HEK293 (cell line): ENCODE measurements at regions not wholly inside any gene's neighbourhood (a gene's known extent, or its start where the extent isn't known, plus 50 kb on each side); places are given as distances from the start of the nearest gene placed in this dataset.

Experiments
- BCL6B ChIP-seq: fragments of 450-650 bp; formaldehyde crosslinking; IDR thresholded peaks from 2 replicates; pipeline ENCODE4 v1.5.1; 2017; ENCODE audit warnings: missing biosample characterization, missing genetic modification characterization
- FEZF1 ChIP-seq: fragments of 450-650 bp; formaldehyde crosslinking; IDR thresholded peaks from 2 replicates; pipeline ENCODE4 v1.5.1; 2016; ENCODE audit warnings: missing biosample characterization, missing genetic modification characterization
- HIC1 ChIP-seq: fragments of 450-650 bp; formaldehyde crosslinking; IDR thresholded peaks from 2 replicates; pipeline ENCODE4 v1.5.1; 2016; ENCODE audit warnings: missing biosample characterization, missing genetic modification characterization
- HOXA7 ChIP-seq: sonication (generic); formaldehyde crosslinking; IDR thresholded peaks from 2 replicates; pipeline ENCODE4 v1.8.1; 2022; ENCODE audit warnings: missing genetic modification reagents, borderline replicate concordance
- MZF1 ChIP-seq: fragments of 450-650 bp; formaldehyde crosslinking; IDR thresholded peaks from 2 replicates; pipeline ENCODE4 v1.5.1; 2017; ENCODE audit warnings: missing biosample characterization, missing genetic modification characterization, borderline replicate concordance
- PATZ1 ChIP-seq: fragments of 450-650 bp; formaldehyde crosslinking; IDR thresholded peaks from 2 replicates; pipeline ENCODE4 v1.5.1; 2016; ENCODE audit warnings: missing biosample characterization, missing genetic modification characterization
- PRDM10 ChIP-seq: fragments of 450-650 bp; formaldehyde crosslinking; IDR thresholded peaks from 2 replicates; pipeline ENCODE4 v1.5.1; 2016; ENCODE audit warnings: missing biosample characterization, missing genetic modification characterization
- SP3 ChIP-seq: fragments of 450-650 bp; formaldehyde crosslinking; IDR thresholded peaks from 2 replicates; pipeline ENCODE4 v1.5.1; 2016; ENCODE audit warnings: missing biosample characterization, missing genetic modification characterization
- TCF7L2 ChIP-seq: IDR thresholded peaks from 2 replicates; pipeline ENCODE4 v1.6.1; 2011; ENCODE audit warnings: low read depth, mild to moderate bottlenecking, inconsistent platforms, low read length, moderate library complexity, borderline replicate concordance
- YY1 ChIP-seq: fragments of 450-650 bp; formaldehyde crosslinking; IDR thresholded peaks from 2 replicates; pipeline ENCODE4 v1.5.1; 2018; ENCODE audit warnings: missing biosample characterization, missing genetic modification characterization
- ZEB2 ChIP-seq: fragments of 450-650 bp; formaldehyde crosslinking; IDR thresholded peaks from 2 replicates; pipeline ENCODE4 v1.5.1; 2016; ENCODE audit warnings: missing biosample characterization, missing genetic modification characterization
- ZIC2 ChIP-seq: fragments of 450-650 bp; formaldehyde crosslinking; IDR thresholded peaks from 2 replicates; pipeline ENCODE4 v1.5.1; 2016; ENCODE audit warnings: missing biosample characterization, missing genetic modification characterization
- ZNF112 ChIP-seq: fragments of 450-650 bp; formaldehyde crosslinking; IDR thresholded peaks from 2 replicates; pipeline ENCODE4 v1.5.0; 2017; ENCODE audit warnings: missing biosample characterization, missing genetic modification characterization
- ZNF121 ChIP-seq: fragments of 450-650 bp; formaldehyde crosslinking; IDR thresholded peaks from 2 replicates; pipeline ENCODE4 v1.5.1; 2016; ENCODE audit warnings: missing biosample characterization, missing genetic modification characterization
- ZNF155 ChIP-seq: fragments of 450-650 bp; formaldehyde crosslinking; IDR thresholded peaks from 2 replicates; pipeline ENCODE4 v1.5.1; 2016; ENCODE audit warnings: missing biosample characterization, missing genetic modification characterization
- ZNF16 ChIP-seq: fragments of 450-650 bp; formaldehyde crosslinking; IDR thresholded peaks from 2 replicates; pipeline ENCODE4 v1.5.1; 2016; ENCODE audit warnings: low read depth, missing biosample characterization, missing genetic modification characterization
- ZNF239 ChIP-seq: fragments of 450-650 bp; formaldehyde crosslinking; IDR thresholded peaks from 2 replicates; pipeline ENCODE4 v1.5.1; 2016; ENCODE audit warnings: missing biosample characterization, missing genetic modification characterization
- ZNF26 ChIP-seq: fragments of 450-650 bp; formaldehyde crosslinking; IDR thresholded peaks from 2 replicates; pipeline ENCODE4 v1.5.1; 2016; ENCODE audit warnings: missing biosample characterization, missing genetic modification characterization
- ZNF335 ChIP-seq: fragments of 450-650 bp; formaldehyde crosslinking; conservative IDR thresholded peaks from 2 replicates; pipeline ENCODE4 v1.5.1; 2016; ENCODE audit warnings: missing biosample characterization, missing genetic modification characterization
- ZNF350 ChIP-seq: fragments of 450-650 bp; formaldehyde crosslinking; IDR thresholded peaks from 2 replicates; pipeline ENCODE4 v1.5.0; 2017; ENCODE audit warnings: missing biosample characterization, mild to moderate bottlenecking, missing genetic modification characterization
- ZNF391 ChIP-seq: fragments of 450-650 bp; formaldehyde crosslinking; IDR thresholded peaks from 2 replicates; pipeline ENCODE4 v1.5.1; 2016; ENCODE audit warnings: low read depth, missing biosample characterization, missing genetic modification characterization, borderline replicate concordance
- ZNF513 ChIP-seq: fragments of 450-650 bp; IDR thresholded peaks from 2 replicates; pipeline ENCODE4 v1.5.1; 2018; ENCODE audit warnings: missing biosample characterization, missing genetic modification characterization
- ZNF558 ChIP-seq: fragments of 450-650 bp; formaldehyde crosslinking; IDR thresholded peaks from 2 replicates; pipeline ENCODE4 v1.5.1; 2016; ENCODE audit warnings: missing biosample characterization, missing genetic modification characterization
- ZNF610 ChIP-seq: fragments of 450-650 bp; formaldehyde crosslinking; IDR thresholded peaks from 2 replicates; pipeline ENCODE4 v1.5.1; 2016; ENCODE audit warnings: missing biosample characterization, missing genetic modification characterization, borderline replicate concordance

- peak; percentile 4; the same call in 1 of the 2 replicates for TF ChIP-seq PRDM10
- TF ChIP-seq ZNF155 (tag by site-specific recombination), result no peak
- peak; percentile 44; the same call in 1 of the 2 replicates for TF ChIP-seq ZIC2 (tag by site-specific recombination)
- TF ChIP-seq ZNF26 (tag by site-specific recombination), result no peak
- no peak for TF ChIP-seq ZNF513
- TF ChIP-seq BCL6B, result no peak
- TF ChIP-seq HIC1 (tag by site-specific recombination), result no peak
- no peak for TF ChIP-seq MZF1 (tag by site-specific recombination)
- TF ChIP-seq ZNF350 (tag by site-specific recombination), result no peak
- TF ChIP-seq TCF7L2, result peak; percentile 75
- TF ChIP-seq ZNF112, result no peak
- no peak for TF ChIP-seq YY1 (tag by site-specific recombination)
- peak; percentile 55; the same call in 1 of the 2 replicates for TF ChIP-seq FEZF1
- no peak for TF ChIP-seq SP3 (tag by site-specific recombination)
- no peak; the same call in 1 of the 2 replicates for TF ChIP-seq ZNF335 (tag by site-specific recombination)
- TF ChIP-seq ZNF558, result peak; percentile 70; the same call in 1 of the 2 replicates
- no peak for TF ChIP-seq ZNF121 (tag by site-specific recombination)
- no peak for TF ChIP-seq ZNF610 (tag by site-specific recombination)
- peak; percentile 66 for TF ChIP-seq ZEB2 (tag by site-specific recombination)
- no peak for TF ChIP-seq ZNF239
- TF ChIP-seq ZNF391 (tag by site-specific recombination), result no peak
- TF ChIP-seq HOXA7 (CRISPR knock-in tag), result no peak
- TF ChIP-seq ZNF16 (tag by site-specific recombination), result no peak
- 0 out of 2 replicates have a peak, but pooled peaks have one; percentile 22 for TF ChIP-seq PATZ1 (tag by site-specific recombination)
These were observed 216.3 kb downstream of the C1D start (continued) for GRCh38 chr2:67846370-67847070.
